ENCODE measurements at regions not wholly inside any gene's neighbourhood (a gene's known extent, or its start where the extent isn't known, plus 50 kb on each side); places are given as distances from the start of the nearest gene placed in this dataset.

GRCh38 chr3:194851941-194852340 is 166.3 kb downstream of the FAM43A start:
- Mint-ChIP-seq H3K4me3 (no peak overlapping the region), H3K9me3 (no peaks in the 10 kb centered on the region), H3K4me1 (no peaks in the 10 kb centered on the region), H3K36me3 (no peaks in the 10 kb centered on the region), H3K27me3 (peaks cover 3% of the 10 kb centered on the region), H3K27ac (no peak overlapping the region)

DNA sequence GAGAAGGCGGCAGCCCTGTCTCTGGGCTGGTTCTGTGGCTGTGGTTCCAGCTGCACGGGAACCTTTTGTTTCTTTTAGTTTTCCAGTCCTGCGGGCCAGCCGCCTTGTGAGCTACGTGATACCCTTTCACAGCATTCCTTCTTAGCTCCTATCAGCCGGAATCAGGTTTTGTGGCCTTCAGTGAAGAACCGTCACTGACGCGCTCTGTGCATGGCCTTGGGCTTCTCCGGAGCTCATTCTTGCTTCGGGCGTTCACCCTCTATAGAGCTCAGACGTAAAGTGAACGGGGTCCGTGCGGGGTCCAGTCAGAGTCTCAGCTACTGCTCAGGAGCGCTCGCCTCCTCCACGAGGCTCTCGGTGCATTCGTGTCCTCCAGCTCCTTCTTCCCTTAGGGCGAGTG is 166.7 kb downstream of the FAM43A start:
- Mint-ChIP-seq H3K27ac (no peak overlapping the region), H3K9me3 (no peaks in the 10 kb centered on the region), H3K36me3 (no peaks in the 10 kb centered on the region), H3K27me3 (peaks cover 3% of the 10 kb centered on the region), H3K4me3 (no peak overlapping the region), H3K4me1 (no peaks in the 10 kb centered on the region)

DNA sequence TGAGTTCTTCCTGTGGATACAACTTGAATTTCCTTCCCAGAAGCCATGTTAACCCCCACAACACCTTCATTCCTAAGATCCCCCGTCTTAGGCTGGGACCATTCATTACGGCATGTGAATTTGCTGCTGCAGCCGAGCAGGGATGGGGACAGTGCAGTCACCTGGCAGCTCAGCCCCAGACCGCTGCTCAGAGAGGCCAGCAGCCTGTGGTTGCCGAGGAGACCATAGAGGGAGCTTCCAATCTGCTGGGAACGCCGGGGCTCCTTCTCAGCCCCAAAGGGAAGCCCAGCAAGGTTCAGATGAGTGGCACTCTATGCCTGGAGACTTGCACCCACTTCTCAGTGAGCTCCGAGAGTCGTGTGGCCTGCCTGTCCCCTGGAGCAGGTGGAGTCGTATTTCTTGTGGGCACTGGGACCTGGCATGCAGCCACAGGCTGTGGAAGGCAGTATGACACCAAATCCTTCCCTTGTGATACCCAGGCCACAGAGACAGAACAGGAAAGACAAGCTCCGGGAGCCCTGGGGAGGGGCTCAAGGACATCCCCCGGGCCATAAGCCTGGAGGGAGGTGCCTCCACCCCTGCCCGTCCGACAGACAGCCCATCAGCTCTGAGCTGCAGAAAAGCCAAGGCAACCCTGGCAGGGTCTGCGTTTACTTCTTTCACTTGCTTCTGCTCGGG is 167.3 kb downstream of the FAM43A start:
- H3K9me3 Mint-ChIP-seq: no peaks in the 10 kb centered on the region
- H3K4me1 Mint-ChIP-seq: no peaks in the 10 kb centered on the region

DNA sequence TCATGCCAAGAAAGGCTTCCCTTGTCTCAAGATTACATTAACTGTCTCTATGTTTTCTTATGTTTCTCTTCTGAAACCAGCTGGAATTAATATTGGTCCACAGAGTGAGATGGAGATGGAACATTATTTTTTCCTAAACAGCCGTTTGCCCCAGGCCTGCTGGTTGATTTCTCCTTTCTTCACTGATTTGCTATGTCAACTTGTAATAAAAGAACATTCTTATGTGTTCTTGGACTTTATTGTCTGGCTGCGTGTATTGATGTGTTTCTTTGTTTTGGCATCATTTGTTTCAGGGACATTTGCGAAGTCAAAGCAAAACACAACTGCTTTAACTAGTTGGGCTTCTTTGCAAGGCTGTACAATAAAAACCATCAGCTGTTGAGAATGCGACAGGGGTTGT is 168.5 kb downstream of the FAM43A start:
- Mint-ChIP-seq H3K27ac (no peak overlapping the region), H3K4me3 (no peak overlapping the region), H3K9me3 (peaks cover 0 to 1% (median 0%) of the 10 kb centered on the region in 3 donors), H3K27me3 (peaks cover 3% of the 10 kb centered on the region), H3K4me1 (no peaks in the 10 kb centered on the region), H3K36me3 (no peaks in the 10 kb centered on the region)

More for the DNA sequence above, 167.3 kb downstream of the FAM43A start:
- Mint-ChIP-seq H3K36me3 (no peaks in the 10 kb centered on the region), H3K27ac (no peak overlapping the region), H3K4me3 (no peak overlapping the region), H3K27me3 (peaks cover 3% of the 10 kb centered on the region)

DNA sequence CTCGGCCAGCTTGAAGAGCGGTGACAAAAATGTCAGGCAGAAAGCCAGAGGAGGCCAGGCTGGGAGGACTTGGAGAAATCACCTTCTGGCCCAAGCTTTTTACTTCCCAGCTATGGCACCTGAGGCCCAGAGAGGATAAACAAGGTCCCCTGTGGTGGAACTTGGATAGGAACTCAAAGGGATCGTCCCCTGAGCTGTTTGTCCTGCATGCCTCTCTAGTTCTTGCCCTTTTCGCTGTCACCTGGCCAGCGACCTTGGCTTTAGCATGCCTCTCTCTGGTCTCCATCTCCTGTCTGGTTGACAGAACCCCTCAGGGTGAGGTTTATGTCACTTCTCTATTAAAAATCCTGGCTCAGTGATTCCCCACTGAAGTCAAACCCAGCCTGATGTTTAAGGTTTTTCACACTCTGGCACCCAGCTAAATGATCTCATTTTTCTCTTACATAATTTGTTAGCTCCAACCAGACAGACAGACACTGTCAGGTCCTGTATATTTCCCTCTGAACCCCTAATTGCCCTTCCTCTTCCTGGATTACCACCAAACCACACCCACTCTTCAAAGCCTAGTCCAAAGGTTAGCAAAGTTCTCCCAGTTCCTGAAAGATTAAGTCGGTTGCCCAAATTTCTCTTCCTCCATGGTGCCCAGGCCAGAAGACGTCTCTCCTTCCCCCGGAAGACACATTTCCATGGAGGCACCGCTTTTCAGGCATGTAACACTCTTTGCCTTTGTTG is 169.1 kb downstream of the FAM43A start:
- Mint-ChIP-seq H3K27ac (no peak overlapping the region), H3K9me3 (peaks cover 0 to 3% (median 0%) of the 10 kb centered on the region in 3 donors), H3K4me1 (no peaks in the 10 kb centered on the region), H3K27me3 (peaks cover 3% of the 10 kb centered on the region), H3K36me3 (no peaks in the 10 kb centered on the region), H3K4me3 (no peak overlapping the region)

DNA sequence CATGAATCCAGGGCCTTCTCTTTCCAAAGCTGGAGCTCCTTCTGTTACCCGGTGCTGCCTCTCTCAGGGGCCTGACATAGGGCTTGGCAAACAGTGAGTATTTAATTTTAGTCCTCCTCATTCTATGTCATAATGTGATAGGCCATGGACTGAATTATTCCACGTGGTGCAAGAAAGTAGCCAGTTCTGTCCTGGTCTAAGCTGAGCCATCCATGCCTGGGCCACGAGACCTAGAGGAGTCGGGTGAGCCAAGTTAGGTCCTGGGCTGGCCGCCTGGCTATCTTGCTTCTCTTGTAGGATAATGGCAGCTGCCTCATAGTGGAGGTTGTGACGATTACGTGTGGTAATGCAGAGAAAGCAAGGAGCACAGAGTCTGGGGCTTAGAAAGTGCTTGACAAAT is 170.6 kb downstream of the FAM43A start:
- peaks cover 0 to under 1% (median 0%) of the 10 kb centered on the region in 3 donors for H3K4me1 Mint-ChIP-seq
- H3K27me3 Mint-ChIP-seq: peaks cover 3% of the 10 kb centered on the region

GRCh38 chr3:194857469-194858113 is 171.9 kb downstream of the FAM43A start:
- Mint-ChIP-seq H3K36me3 (no peaks in the 10 kb centered on the region), H3K4me3 (no peak overlapping the region), H3K4me1 (peaks cover 0 to 6% (median 0%) of the 10 kb centered on the region in 3 donors), H3K27me3 (no peaks in the 10 kb centered on the region), H3K27ac (no peak overlapping the region), H3K9me3 (peaks cover 0 to 3% (median 0%) of the 10 kb centered on the region in 3 donors)

More for the DNA sequence above, 170.6 kb downstream of the FAM43A start:
- Mint-ChIP-seq H3K36me3 (no peaks in the 10 kb centered on the region), H3K4me3 (no peak overlapping the region), H3K27ac (no peak overlapping the region), H3K9me3 (peaks cover 0 to 3% (median 0%) of the 10 kb centered on the region in 3 donors)

DNA sequence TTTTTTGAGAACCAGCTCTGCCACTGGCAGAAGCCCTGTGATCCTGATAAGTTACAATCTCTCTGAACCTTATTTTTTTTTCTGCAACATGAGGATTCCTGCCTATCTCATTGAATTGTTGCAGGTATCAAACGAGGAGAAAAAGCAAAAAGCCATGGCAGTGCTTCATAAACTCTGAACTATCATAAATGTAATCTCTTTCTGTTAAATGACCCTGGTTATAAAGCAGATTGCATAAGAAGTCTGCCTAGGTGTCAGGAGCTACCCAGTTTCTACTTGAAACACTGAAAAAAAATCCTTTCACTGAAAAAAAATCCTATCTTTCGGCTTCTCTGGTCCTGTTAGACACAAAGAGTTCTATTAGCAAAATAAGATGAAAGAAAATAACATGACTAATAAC is 172.7 kb downstream of the FAM43A start:
- H3K4me1 Mint-ChIP-seq: peaks cover 0 to 6% (median 0%) of the 10 kb centered on the region in 3 donors
- no peaks in the 10 kb centered on the region for H3K36me3 Mint-ChIP-seq
- H3K27me3 Mint-ChIP-seq: no peaks in the 10 kb centered on the region
- H3K4me3 Mint-ChIP-seq: no peak overlapping the region
- peak overlapping the region in 1 of 3 donors; percentile 32 for H3K27ac Mint-ChIP-seq
- peaks cover 0 to 3% (median 0%) of the 10 kb centered on the region in 3 donors for H3K9me3 Mint-ChIP-seq

- no peak overlapping the region for H3K27ac Mint-ChIP-seq
- H3K4me1 Mint-ChIP-seq: peaks cover 0 to 6% (median 6%) of the 10 kb centered on the region in 3 donors
- peaks cover 0 to 3% (median 0%) of the 10 kb centered on the region in 3 donors for H3K9me3 Mint-ChIP-seq
- H3K27me3 Mint-ChIP-seq: peaks cover 3% of the 10 kb centered on the region
- H3K36me3 Mint-ChIP-seq: no peaks in the 10 kb centered on the region
- no peak overlapping the region for H3K4me3 Mint-ChIP-seq
These were observed 175.0 kb downstream of the FAM43A start for GRCh38 chr3:194860725-194861124.

- Mint-ChIP-seq H3K27me3 (peaks cover 5% of the 10 kb centered on the region), H3K9me3 (peaks cover 0 to 3% (median 0%) of the 10 kb centered on the region in 3 donors), H3K4me3 (no peak overlapping the region), H3K36me3 (no peaks in the 10 kb centered on the region), H3K4me1 (peaks cover 0 to 9% (median 6%) of the 10 kb centered on the region in 3 donors), H3K27ac (no peak overlapping the region)
These were observed 175.7 kb downstream of the FAM43A start for GRCh38 chr3:194861375-194861774.

- H3K4me1 Mint-ChIP-seq: peaks cover 0 to 9% (median 6%) of the 10 kb centered on the region in 3 donors
- no peak overlapping the region for H3K4me3 Mint-ChIP-seq
- peaks cover 0 to 1% (median 0%) of the 10 kb centered on the region in 3 donors for H3K9me3 Mint-ChIP-seq
- H3K27me3 Mint-ChIP-seq: peaks cover 12% of the 10 kb centered on the region
- H3K36me3 Mint-ChIP-seq: peaks cover 2% of the 10 kb centered on the region
- no peak overlapping the region for H3K27ac Mint-ChIP-seq
These were observed 179.4 kb downstream of the FAM43A start for GRCh38 chr3:194865061-194865460.

DNA sequence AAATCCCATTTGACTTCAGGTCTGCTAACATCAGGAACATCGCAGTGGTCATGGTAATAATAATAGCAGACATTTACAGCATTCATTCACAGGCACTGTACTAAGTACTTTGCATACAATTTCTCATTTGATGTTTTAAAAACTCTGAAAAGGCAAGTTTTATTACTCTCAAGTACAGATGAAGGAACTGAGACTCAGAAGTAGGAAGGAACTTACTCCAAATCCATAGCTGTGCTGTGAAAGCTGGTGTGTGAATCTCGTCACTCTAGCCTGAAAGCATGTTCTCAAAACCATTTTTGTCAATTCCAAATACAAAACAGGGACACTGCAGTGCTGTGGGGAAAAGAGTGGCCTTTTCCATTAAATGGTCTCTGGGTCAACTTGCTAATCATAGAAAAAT is 179.9 kb downstream of the FAM43A start:
- Mint-ChIP-seq H3K4me1 (peaks cover 0 to 9% (median 6%) of the 10 kb centered on the region in 3 donors), H3K36me3 (peaks cover 2% of the 10 kb centered on the region), H3K27me3 (peaks cover 12% of the 10 kb centered on the region), H3K4me3 (no peak overlapping the region), H3K9me3 (peaks cover 0 to 1% (median 0%) of the 10 kb centered on the region in 3 donors), H3K27ac (no peak overlapping the region)

GRCh38 chr3:194866236-194866635 is 180.6 kb downstream of the FAM43A start:
- H3K27me3 Mint-ChIP-seq: peaks cover 12% of the 10 kb centered on the region
- H3K36me3 Mint-ChIP-seq: peaks cover 2% of the 10 kb centered on the region
- H3K9me3 Mint-ChIP-seq: peaks cover 0 to 1% (median 0%) of the 10 kb centered on the region in 3 donors
- H3K4me1 Mint-ChIP-seq: peaks cover 0 to 9% (median 6%) of the 10 kb centered on the region in 3 donors
- no peak overlapping the region for H3K4me3 Mint-ChIP-seq
- H3K27ac Mint-ChIP-seq: no peak overlapping the region

DNA sequence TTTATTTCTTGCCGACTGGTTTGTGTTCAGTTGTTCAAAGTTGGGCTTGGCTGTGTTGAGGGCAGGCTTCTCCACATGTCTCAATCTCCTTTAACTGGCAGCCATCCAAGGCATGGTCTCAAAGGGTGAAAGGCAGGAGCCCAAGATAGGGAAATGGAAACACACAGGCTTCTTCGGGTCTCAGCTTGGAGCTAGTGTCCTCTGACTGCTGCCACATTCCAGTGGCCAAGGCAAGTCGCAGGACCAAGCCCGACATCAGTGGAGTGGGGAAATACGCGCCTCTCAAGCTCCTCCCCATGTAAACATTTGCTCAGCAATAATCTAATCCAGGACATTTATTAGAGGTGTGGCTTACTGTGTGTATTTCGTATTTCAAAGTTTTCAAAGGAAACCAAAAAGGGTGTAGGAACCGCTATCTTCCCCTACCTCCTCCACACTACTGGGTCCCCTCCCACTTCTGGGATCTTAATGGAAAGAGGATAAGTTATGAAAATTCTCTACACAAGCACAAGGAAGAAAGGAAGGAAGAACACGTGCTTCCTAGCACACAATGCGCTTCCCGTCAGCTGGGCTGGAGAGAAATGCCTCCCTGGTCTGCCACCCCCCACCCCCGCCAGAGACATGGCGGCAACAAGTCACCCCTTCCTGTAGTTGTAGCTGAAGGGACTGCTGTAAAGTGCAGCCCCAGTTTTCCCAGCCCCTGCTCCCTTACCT is 181.7 kb downstream of the FAM43A start:
- peaks cover 0 to 1% (median 0%) of the 10 kb centered on the region in 3 donors for H3K9me3 Mint-ChIP-seq
- peaks cover 17% of the 10 kb centered on the region for H3K27me3 Mint-ChIP-seq
- peaks cover 8 to 18% (median 8%) of the 10 kb centered on the region in 3 donors for H3K4me1 Mint-ChIP-seq
- H3K4me3 Mint-ChIP-seq: no peak overlapping the region
- H3K36me3 Mint-ChIP-seq: peaks cover 2% of the 10 kb centered on the region
- H3K27ac Mint-ChIP-seq: no peak overlapping the region

All from IgD-negative memory B cell (primary cell).